ENCODE measurements at regions not wholly inside any gene's neighbourhood (a gene's known extent, or its start where the extent isn't known, plus 50 kb on each side); places are given as distances from the start of the nearest gene placed in this dataset.

GRCh38 chr7:131800531-131800930, 244.1 kb upstream of the PODXL start:
- DNase-seq (no peak), ATAC-seq (no peak)
- Histone ChIP-seq H3K36me3 (no peaks in the 10 kb centered on the region), H3K4me3 (no peak overlapping the region), H3K4me1 (no peaks in the 10 kb centered on the region), H3K9me3 (no peaks in the 10 kb centered on the region), H3K27me3 (no peaks in the 10 kb centered on the region), H3K27ac (no peak overlapping the region)
- intact Hi-C loops (cut with DNase I) = no loop called here
- TF ChIP-seq CTCF (IDR thresholded peaks at IDR 0.05) = no peak

DNA sequence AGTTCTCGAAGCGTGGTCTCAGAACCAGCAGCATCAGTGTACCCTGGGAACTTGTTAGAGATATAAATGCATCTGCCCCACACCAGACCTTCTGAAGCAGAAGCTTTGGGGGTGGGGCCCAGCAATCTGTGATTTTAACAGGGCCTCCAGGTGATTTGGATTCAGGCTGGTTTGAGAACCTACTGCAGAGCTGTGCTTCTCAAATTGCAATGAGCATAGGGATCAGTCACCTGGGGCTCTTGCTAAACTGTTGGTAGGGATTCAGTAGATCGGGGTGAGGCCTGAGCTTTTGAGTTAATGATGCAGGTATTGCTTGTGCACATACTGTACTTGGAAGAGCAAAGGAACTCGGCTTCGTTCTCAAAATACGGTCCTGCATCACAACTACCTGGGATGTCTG, 243.6 kb upstream of the PODXL start:
- ATAC-seq (no peak), DNase-seq (no peak)
- Histone ChIP-seq H3K36me3 (no peaks in the 10 kb centered on the region), H3K27ac (no peak overlapping the region), H3K27me3 (no peaks in the 10 kb centered on the region), H3K9me3 (no peaks in the 10 kb centered on the region), H3K4me1 (no peaks in the 10 kb centered on the region), H3K4me3 (no peak overlapping the region)
- intact Hi-C loops (cut with DNase I) = no loop called here
- no peak for TF ChIP-seq CTCF (IDR thresholded peaks at IDR 0.05)

GRCh38 chr7:131797841-131798240, 241.4 kb upstream of the PODXL start:
- Histone ChIP-seq H3K27me3 (no peaks in the 10 kb centered on the region), H3K9me3 (no peaks in the 10 kb centered on the region), H3K27ac (no peak overlapping the region), H3K4me1 (no peaks in the 10 kb centered on the region), H3K36me3 (no peaks in the 10 kb centered on the region), H3K4me3 (no peak overlapping the region)
- ATAC-seq (no peak), DNase-seq (no peak)
- no peak for TF ChIP-seq CTCF (IDR thresholded peaks at IDR 0.05)
- intact Hi-C loops (cut with DNase I) = no loop called here

DNA sequence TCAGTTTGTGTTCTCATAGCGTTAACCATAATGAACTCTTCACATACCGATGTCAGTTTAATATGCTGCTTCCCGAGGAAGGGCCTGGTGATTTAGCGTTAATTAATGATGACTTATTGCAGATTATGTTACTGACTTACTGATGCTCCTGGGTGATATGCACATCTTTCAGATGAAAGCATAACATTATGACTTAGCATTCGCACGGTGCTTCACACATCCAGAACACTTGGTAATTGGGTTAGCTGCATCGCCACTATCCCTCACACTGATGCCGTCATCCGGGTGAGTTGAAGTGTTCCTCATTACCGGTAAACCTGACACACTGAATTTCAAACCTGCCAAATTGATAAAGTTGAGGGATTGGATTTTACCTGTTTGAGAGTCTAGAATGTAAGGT, 239.0 kb upstream of the PODXL start:
- H3K36me3 ChIP-seq = no peaks in the 10 kb centered on the region
- H3K4me3 ChIP-seq = no peak overlapping the region
- no peak overlapping the region for H3K27ac ChIP-seq
- no peak for TF ChIP-seq CTCF (IDR thresholded peaks at IDR 0.05)
- no peaks in the 10 kb centered on the region for H3K9me3 ChIP-seq
- H3K27me3 ChIP-seq = no peaks in the 10 kb centered on the region
- DNase-seq = no peak
- no peak for ATAC-seq
- intact Hi-C loops (cut with DNase I) = no loop called here
- H3K4me1 ChIP-seq = no peaks in the 10 kb centered on the region

GRCh38 chr7:131792311-131792710, 235.9 kb upstream of the PODXL start:
- H3K4me1 ChIP-seq = no peaks in the 10 kb centered on the region
- ATAC-seq (no peak), DNase-seq (no peak)
- TF ChIP-seq CTCF (IDR thresholded peaks at IDR 0.05) = no peak
- no peaks in the 10 kb centered on the region for H3K36me3 ChIP-seq
- intact Hi-C loops (cut with DNase I) = no loop called here
- H3K9me3 ChIP-seq = no peaks in the 10 kb centered on the region
- no peaks in the 10 kb centered on the region for H3K27me3 ChIP-seq
- no peak overlapping the region for H3K27ac ChIP-seq
- no peak overlapping the region for H3K4me3 ChIP-seq

DNA sequence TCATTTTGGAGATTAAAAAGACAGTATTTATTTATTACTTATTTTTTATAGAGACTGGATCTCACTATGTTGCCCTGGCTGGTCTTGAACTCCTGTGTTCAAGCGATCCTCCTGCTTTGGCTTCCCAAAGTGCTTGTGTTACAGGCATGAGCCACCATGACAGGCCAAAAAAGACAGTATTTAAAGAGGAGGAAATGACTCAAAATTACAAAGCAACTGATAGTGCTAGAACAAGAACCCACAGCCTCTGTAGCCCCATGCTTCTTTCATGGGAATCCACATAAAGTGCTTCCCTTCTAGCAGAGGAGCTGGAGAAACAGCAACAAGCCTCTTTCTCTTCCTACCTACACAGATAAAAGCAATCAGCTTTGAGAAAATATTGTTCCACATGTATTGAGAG, 230.7 kb upstream of the PODXL start:
- TF ChIP-seq CTCF (IDR thresholded peaks at IDR 0.05) = no peak
- DNase-seq (no peak), ATAC-seq (no peak)
- intact Hi-C loops (cut with DNase I) = no loop called here
- no peaks in the 10 kb centered on the region for H3K4me1 ChIP-seq
- no peaks in the 10 kb centered on the region for H3K27me3 ChIP-seq
- no peaks in the 10 kb centered on the region for H3K36me3 ChIP-seq
- no peaks in the 10 kb centered on the region for H3K9me3 ChIP-seq
- H3K27ac ChIP-seq = no peak overlapping the region
- no peak overlapping the region for H3K4me3 ChIP-seq
